Fibroblast of peridontal ligament (primary cell): ENCODE measurements at regions not wholly inside any gene's neighbourhood (a gene's known extent, or its start where the extent isn't known, plus 50 kb on each side); places are given as distances from the start of the nearest gene placed in this dataset.
"Not testable (repeated sequence)": the region's sequence is repeated elsewhere in the genome, so short reads cannot be mapped to it uniquely, and the experiment has no call there.

ENCODE experiments used
- DNase-seq: peaks from one replicate; pipeline ENCODE4 v3.0.0-alpha.2; 2010; ENCODE audit errors: extremely low read depth

GRCh38 chr9:38342532-38342931 lies 50.0 kb upstream of the ALDH1B1 start:
- DNase-seq: no peak

GRCh38 chr9:38342096-38342495 lies 50.4 kb upstream of the ALDH1B1 start:
- DNase-seq: no peak

- peak; percentile 84 for DNase-seq
These were observed 53.0 kb upstream of the ALDH1B1 start for GRCh38 chr9:38339496-38339895.

GRCh38 chr9:38339087-38339486 lies 53.4 kb upstream of the ALDH1B1 start:
- DNase-seq: peak; percentile 76

- no peak for DNase-seq
These were observed 54.0 kb upstream of the ALDH1B1 start for GRCh38 chr9:38338342-38339018.

- no peak for DNase-seq
These were observed 54.7 kb upstream of the ALDH1B1 start for GRCh38 chr9:38337706-38338264.

GRCh38 chr9:38337181-38337580 lies 55.3 kb upstream of the ALDH1B1 start:
- peak; percentile 15 for DNase-seq

- no peak for DNase-seq
These were observed 56.2 kb upstream of the ALDH1B1 start for GRCh38 chr9:38336341-38336740.

GRCh38 chr9:38335686-38336085 lies 56.8 kb upstream of the ALDH1B1 start:
- no peak for DNase-seq

GRCh38 chr9:38334234-38334633 lies 58.3 kb upstream of the ALDH1B1 start:
- DNase-seq: peak; percentile 11

GRCh38 chr9:38333047-38333446 lies 59.5 kb upstream of the ALDH1B1 start:
- no peak for DNase-seq

GRCh38 chr9:38332625-38333024 lies 59.9 kb upstream of the ALDH1B1 start:
- no peak for DNase-seq

GRCh38 chr9:38331141-38331540 lies 61.4 kb upstream of the ALDH1B1 start:
- DNase-seq: no peak

GRCh38 chr9:38329968-38330367 lies 62.5 kb upstream of the ALDH1B1 start:
- no peak for DNase-seq

GRCh38 chr9:38328765-38329164 lies 63.7 kb upstream of the ALDH1B1 start:
- DNase-seq: no peak

- DNase-seq: no peak
These were observed 66.4 kb upstream of the ALDH1B1 start for GRCh38 chr9:38326122-38326521.

- DNase-seq: not testable (repeated sequence)
These were observed 68.3 kb upstream of the ALDH1B1 start for GRCh38 chr9:38324213-38324612.

- DNase-seq: no peak
These were observed 69.6 kb upstream of the ALDH1B1 start for GRCh38 chr9:38322937-38323336.

GRCh38 chr9:38319496-38320173 lies 72.9 kb upstream of the ALDH1B1 start:
- DNase-seq: peak; percentile 9

GRCh38 chr9:38318759-38319495 lies 73.6 kb upstream of the ALDH1B1 start:
- peak; percentile 31 for DNase-seq

- DNase-seq: no peak
These were observed 76.2 kb upstream of the ALDH1B1 start for GRCh38 chr9:38316166-38316780.

- DNase-seq: no peak
These were observed 77.4 kb upstream of the ALDH1B1 start for GRCh38 chr9:38315085-38315595.
